Hepatocyte (in vitro differentiated cells): ENCODE measurements at regions not wholly inside any gene's neighbourhood (a gene's known extent, or its start where the extent isn't known, plus 50 kb on each side); places are given as distances from the start of the nearest gene placed in this dataset.

ENCODE experiments used
- CTCF ChIP-seq: fragments of 200-600 bp; sonication (generic); IDR thresholded peaks from 2 replicates; pipeline ENCODE4 v1.5.1; 2016; ENCODE audit warnings: antibody characterized with exemption, mild to moderate bottlenecking; ENCODE audit not compliant: poor library complexity
- EZH2 ChIP-seq: fragments of 200-600 bp; sonication (generic); IDR thresholded peaks from 2 replicates; pipeline ENCODE4 v1.6.1; 2016; ENCODE audit warnings: antibody characterized with exemption, mild to moderate bottlenecking, borderline replicate concordance
- EZH2phosphoT487 ChIP-seq: fragments of 200-600 bp; sonication (generic); IDR thresholded peaks from one replicate; pipeline ENCODE4 v1.6.1; 2018; ENCODE audit warnings: antibody characterized with exemption, mild to moderate bottlenecking, low read depth, moderate library complexity; ENCODE audit not compliant: unreplicated experiment, severe bottlenecking

DNA sequence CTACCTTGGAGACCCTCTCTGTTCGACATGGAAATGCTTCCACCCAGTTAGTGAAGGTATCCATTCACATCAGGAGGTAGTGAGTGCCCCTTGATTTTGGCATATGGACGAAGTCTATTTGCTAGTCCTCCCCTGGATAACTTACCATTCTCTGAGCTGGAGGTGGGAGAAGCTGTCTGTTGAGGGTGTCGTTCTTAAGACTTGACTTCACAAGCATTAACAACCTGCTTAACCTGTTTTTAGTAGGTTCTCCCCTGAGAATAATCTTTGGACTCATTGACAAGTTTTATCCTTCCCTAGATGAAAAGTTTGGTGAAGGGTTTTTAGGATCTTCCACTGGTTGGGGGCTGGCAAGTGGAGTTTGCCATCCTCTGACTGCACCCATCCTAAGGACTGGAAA is 1053.8 kb upstream of the CNTN5 start:
- TF ChIP-seq CTCF (no peak), EZH2phosphoT487 (no peak), EZH2 (no peak)
